HL-60 (cell line): ENCODE measurements at regions not wholly inside any gene's neighbourhood (a gene's known extent, or its start where the extent isn't known, plus 50 kb on each side); places are given as distances from the start of the nearest gene placed in this dataset.

Source experiments
- DNase-seq, 2 experiments: peaks; one replicate each; pipeline ENCODE4 v3.0.0-alpha.2; 2010 to 2020; ENCODE audit warnings: low read depth in 1 of 2, low spot score in 1 of 2
- H3K27ac ChIP-seq: fragments of 250-450 bp; sonication (Bioruptor Pico); replicated peaks from 2 replicates; pipeline ENCODE4 v1.5.1; 2020; ENCODE audit warnings: mild to moderate bottlenecking, moderate library complexity
- H3K27me3 ChIP-seq: fragments of 250-450 bp; sonication (Bioruptor Pico); 2 replicates; pipeline ENCODE4 v1.5.1; 2021; ENCODE audit warnings: mild to moderate bottlenecking, moderate library complexity; ENCODE audit not compliant: insufficient read depth, poor library complexity, severe bottlenecking
- H3K4me3 ChIP-seq: replicated peaks from 2 replicates; pipeline ENCODE4 v1.5.1; 2011; ENCODE audit warnings: mild to moderate bottlenecking, control low read depth, low read length; ENCODE audit not compliant: insufficient read depth
- CTCF ChIP-seq: IDR thresholded peaks from one replicate; pipeline ENCODE4 v1.5.1; 2011; ENCODE audit warnings: low read length, control low read depth, inconsistent platforms; ENCODE audit not compliant: insufficient read depth
- GABPA ChIP-seq: IDR thresholded peaks from 2 replicates; pipeline ENCODE4 v1.6.1; 2012; ENCODE audit warnings: low read depth
- POLR2AphosphoS5 ChIP-seq: IDR thresholded peaks from 2 replicates; pipeline ENCODE4 v1.6.1; 2012; ENCODE audit warnings: low read depth
- REST ChIP-seq: IDR thresholded peaks from 2 replicates; pipeline ENCODE4 v1.6.1; 2012; ENCODE audit warnings: low read depth; ENCODE audit not compliant: insufficient replicate concordance
- SPI1 ChIP-seq: IDR thresholded peaks from 2 replicates; pipeline ENCODE4 v1.6.1; 2012; ENCODE audit warnings: low read depth, mild to moderate bottlenecking, borderline replicate concordance

DNA sequence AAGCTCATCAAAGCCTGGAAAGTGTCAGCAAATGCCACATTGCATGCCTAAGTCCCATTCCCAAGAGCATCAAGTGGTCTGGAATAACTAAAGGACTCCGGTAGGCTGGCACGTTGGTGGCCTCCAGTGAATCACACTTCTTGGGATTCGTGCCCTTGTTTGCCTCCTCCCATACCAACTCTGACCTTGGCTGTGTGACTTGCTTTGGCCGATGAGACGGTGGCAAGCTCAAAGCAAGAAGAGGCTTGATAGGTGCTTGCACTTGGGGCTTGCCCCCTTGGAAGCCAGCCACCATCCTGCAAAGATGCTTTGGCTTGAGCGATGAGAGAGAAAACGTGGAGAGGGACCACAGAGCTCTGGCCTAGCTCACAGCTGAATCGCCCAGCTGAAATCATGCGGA, 313.1 kb upstream of the ZFHX3 start:
- Histone ChIP-seq H3K27me3 (no peaks in the 10 kb centered on the region), H3K4me3 (no peak overlapping the region), H3K27ac (no peak overlapping the region)
- DNase-seq: no peak
- TF ChIP-seq REST (no peak), POLR2AphosphoS5 (no peak), SPI1 (no peak), GABPA (no peak), CTCF (no peak)

DNA sequence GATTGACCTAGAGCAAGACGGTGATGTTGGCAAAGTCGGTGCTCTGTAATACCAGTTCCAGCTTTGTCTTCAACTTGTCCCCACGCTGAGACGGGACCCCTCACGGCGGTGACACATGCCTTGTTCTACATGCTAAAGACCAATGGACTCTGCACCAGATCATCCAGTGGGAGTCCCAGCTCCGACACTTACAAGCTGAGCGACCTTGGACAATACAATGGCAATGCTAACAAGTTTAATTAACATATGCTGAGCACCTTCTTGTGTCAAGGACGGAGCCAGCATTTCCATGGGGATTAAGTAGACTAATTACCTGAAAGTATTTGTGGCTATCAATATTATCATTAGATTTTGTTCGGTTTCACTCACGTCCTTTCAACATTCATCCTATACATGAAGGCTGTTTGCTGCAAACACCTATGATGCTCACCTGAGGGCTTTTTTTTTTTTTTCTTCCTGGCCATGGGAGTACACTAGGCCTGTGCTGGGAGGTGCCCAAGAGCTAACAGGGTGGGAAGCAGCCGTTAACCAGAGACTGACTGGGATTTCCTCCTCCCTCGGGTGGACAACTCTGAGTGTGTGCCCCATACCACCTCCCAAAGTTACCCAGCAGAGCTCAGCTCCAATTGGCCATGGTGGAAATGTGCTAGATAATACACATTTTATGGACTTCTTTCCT, 308.6 kb upstream of the ZFHX3 start:
- TF ChIP-seq SPI1 (no peak), GABPA (no peak), REST (no peak), POLR2AphosphoS5 (no peak), CTCF (no peak)
- no peaks in the 10 kb centered on the region for H3K27me3 ChIP-seq
- no peak overlapping the region for H3K27ac ChIP-seq
- no peak overlapping the region for H3K4me3 ChIP-seq
- DNase-seq: no peak

DNA sequence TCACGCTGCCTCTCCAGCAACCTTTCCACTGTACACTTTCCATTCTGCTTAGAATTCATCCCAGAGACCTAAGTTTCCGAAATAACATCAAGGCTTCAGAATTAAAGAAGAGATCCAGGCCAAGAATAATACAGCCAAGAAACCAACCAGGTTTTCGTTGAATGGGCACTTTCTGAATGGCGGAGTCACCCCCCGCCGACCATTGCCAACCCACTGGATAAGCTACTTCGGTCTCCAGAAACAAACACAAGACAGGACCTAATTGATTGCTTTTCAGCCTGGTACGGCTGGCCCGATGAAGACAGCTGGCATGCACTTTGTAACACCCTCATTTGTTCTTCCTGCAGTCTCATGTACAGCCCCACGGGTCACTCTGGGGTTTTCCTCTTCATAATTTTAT, 308.1 kb upstream of the ZFHX3 start:
- H3K4me3 ChIP-seq: no peak overlapping the region
- TF ChIP-seq GABPA (no peak), POLR2AphosphoS5 (no peak), CTCF (no peak), SPI1 (no peak)
- H3K27ac ChIP-seq: no peak overlapping the region

GRCh38 chr16:73354434-73354833, 306.5 kb upstream of the ZFHX3 start:
- Histone ChIP-seq H3K4me3 (no peak overlapping the region), H3K27me3 (no peaks in the 10 kb centered on the region), H3K27ac (no peak overlapping the region)
- no peak for TF ChIP-seq POLR2AphosphoS5
- TF ChIP-seq GABPA: no peak
- TF ChIP-seq SPI1: no peak
- no peak for TF ChIP-seq REST
- no peak for TF ChIP-seq CTCF
- no peak for DNase-seq

More for the DNA sequence above, 308.1 kb upstream of the ZFHX3 start:
- no peaks in the 10 kb centered on the region for H3K27me3 ChIP-seq
- no peak for DNase-seq
